GM18526 (cell line): ENCODE measurements at regions not wholly inside any gene's neighbourhood (a gene's known extent, or its start where the extent isn't known, plus 50 kb on each side); places are given as distances from the start of the nearest gene placed in this dataset.

Experiments
- POLR2A ChIP-seq: IDR thresholded peaks from 3 replicates; pipeline ENCODE4 v1.6.1; 2011; ENCODE audit not compliant: insufficient read length; ENCODE audit errors: extremely low read depth

GRCh38 chr9:110031511-110032173 is 176.3 kb downstream of the C9orf152 start:
- no peak for TF ChIP-seq POLR2A

- no peak for TF ChIP-seq POLR2A
These were observed 174.1 kb downstream of the C9orf152 start for GRCh38 chr9:110033869-110034268.

GRCh38 chr9:110036286-110036685 is 171.7 kb downstream of the C9orf152 start:
- TF ChIP-seq POLR2A, result no peak

- TF ChIP-seq POLR2A, result no peak
These were observed 167.2 kb downstream of the C9orf152 start for GRCh38 chr9:110040788-110041187.

GRCh38 chr9:110041452-110041851 is 166.5 kb downstream of the C9orf152 start:
- no peak for TF ChIP-seq POLR2A

- TF ChIP-seq POLR2A, result no peak
These were observed 160.6 kb downstream of the C9orf152 start for GRCh38 chr9:110047232-110047954.

GRCh38 chr9:110047955-110048402 is 160.0 kb downstream of the C9orf152 start:
- no peak for TF ChIP-seq POLR2A

GRCh38 chr9:110048403-110048975 is 159.5 kb downstream of the C9orf152 start:
- peak; percentile 91 for TF ChIP-seq POLR2A

- no peak for TF ChIP-seq POLR2A
These were observed 158.8 kb downstream of the C9orf152 start for GRCh38 chr9:110048976-110049698.

- TF ChIP-seq POLR2A, result no peak
These were observed 158.1 kb downstream of the C9orf152 start for GRCh38 chr9:110049699-110050450.

- no peak for TF ChIP-seq POLR2A
These were observed 157.0 kb downstream of the C9orf152 start for GRCh38 chr9:110050925-110051355.

- TF ChIP-seq POLR2A, result no peak
These were observed 151.9 kb downstream of the C9orf152 start for GRCh38 chr9:110056062-110056461.

- no peak for TF ChIP-seq POLR2A
These were observed 149.5 kb downstream of the C9orf152 start for GRCh38 chr9:110058304-110058953.

GRCh38 chr9:110059461-110059860 is 148.5 kb downstream of the C9orf152 start:
- TF ChIP-seq POLR2A, result no peak
